Lower lobe of right lung (tissue), 2 donors: ENCODE measurements at regions not wholly inside any gene's neighbourhood (a gene's known extent, or its start where the extent isn't known, plus 50 kb on each side); places are given as distances from the start of the nearest gene placed in this dataset.

Source experiments
- ATAC-seq, 2 donors: fragments of 200-7000 bp; cut with Tn5 transposase; one replicate each; pipeline ENCODE4 v1.9.1; 2020 to 2022; ENCODE audit warnings: mild to moderate bottlenecking in 2 of 2, moderate library complexity in 2 of 2
- DNase-seq: peaks from one replicate; pipeline ENCODE4 v3.0.0-alpha.2; 2020
- H3K27ac ChIP-seq: fragments of 200-600 bp; one replicate; pipeline ENCODE4 v1.8.0; 2022
- H3K27me3 ChIP-seq: fragments of 200-600 bp; one replicate; pipeline ENCODE4 v1.8.0; 2022; ENCODE audit warnings: low read depth
- H3K36me3 ChIP-seq: fragments of 200-600 bp; one replicate; pipeline ENCODE4 v1.8.0; 2022; ENCODE audit warnings: mild to moderate bottlenecking
- H3K4me1 ChIP-seq: fragments of 200-600 bp; one replicate; pipeline ENCODE4 v1.8.0; 2022
- H3K4me3 ChIP-seq: fragments of 200-600 bp; one replicate; pipeline ENCODE4 v1.8.0; 2022; ENCODE audit warnings: mild to moderate bottlenecking
- H3K9me3 ChIP-seq: fragments of 200-600 bp; one replicate; pipeline ENCODE4 v1.8.0; 2022
- CTCF ChIP-seq: fragments of 200-600 bp; IDR thresholded peaks from one replicate; pipeline ENCODE4 v1.8.0; 2022; ENCODE audit warnings: antibody characterized with exemption, mild to moderate bottlenecking
- intact Hi-C: fragments of 100-400 bp; cut with DNase I; formaldehyde crosslinking; loops from one replicate; pipeline ENCODE4 v1.11.0; 2022
- donor health status: DM: no; HTN: yes; CAD: no; lungs with severe emphysema.

GRCh38 chrX:16023790-16024734, 99.3 kb upstream of the GRPR start:
- H3K4me3 ChIP-seq: no peak overlapping the region
- DNase-seq (no peak), ATAC-seq (no peak)
- no peaks in the 10 kb centered on the region for H3K36me3 ChIP-seq
- intact Hi-C loops: no loop called here
- no peaks in the 10 kb centered on the region for H3K27me3 ChIP-seq
- no peak for TF ChIP-seq CTCF
- no peaks in the 10 kb centered on the region for H3K4me1 ChIP-seq
- no peaks in the 10 kb centered on the region for H3K9me3 ChIP-seq
- no peak overlapping the region for H3K27ac ChIP-seq

DNA sequence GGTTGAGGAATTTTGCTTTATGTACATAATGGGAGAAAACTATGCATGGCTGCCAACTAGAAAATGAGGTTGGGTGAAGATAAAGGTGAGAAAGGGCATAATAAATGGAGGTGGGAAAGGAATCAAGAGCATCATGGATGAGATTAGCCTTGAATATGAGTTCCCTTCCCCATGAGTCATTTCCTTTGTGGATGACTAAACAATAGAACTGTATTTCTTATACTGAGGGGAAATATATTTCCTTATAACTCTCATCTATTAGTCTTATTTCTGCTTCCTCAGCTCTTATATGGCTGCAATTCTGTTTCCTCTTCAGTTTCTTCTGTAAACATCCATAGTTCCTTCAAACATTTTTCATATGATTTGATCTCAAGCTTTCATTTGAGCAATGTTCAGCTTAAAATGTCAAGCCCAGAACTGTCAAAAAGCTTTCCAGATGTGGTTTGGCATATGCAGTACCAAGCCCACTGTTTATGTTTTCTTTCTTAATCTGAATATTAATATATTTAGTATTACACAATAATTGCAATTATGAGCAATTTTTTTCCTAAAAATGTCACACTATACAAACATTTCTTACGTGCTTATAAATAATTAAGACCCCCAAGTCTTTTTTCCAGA, 100.7 kb upstream of the GRPR start:
- Histone ChIP-seq H3K27ac (no peak overlapping the region), H3K4me1 (no peaks in the 10 kb centered on the region), H3K27me3 (no peaks in the 10 kb centered on the region), H3K36me3 (no peaks in the 10 kb centered on the region), H3K4me3 (no peak overlapping the region), H3K9me3 (no peaks in the 10 kb centered on the region)
- intact Hi-C loops: no loop called here
- ATAC-seq (no peak), DNase-seq (no peak)
- TF ChIP-seq CTCF: no peak

- DNase-seq: no peak
- intact Hi-C loops: no loop called here
These were observed 105.1 kb upstream of the GRPR start for GRCh38 chrX:16018291-16018690.

DNA sequence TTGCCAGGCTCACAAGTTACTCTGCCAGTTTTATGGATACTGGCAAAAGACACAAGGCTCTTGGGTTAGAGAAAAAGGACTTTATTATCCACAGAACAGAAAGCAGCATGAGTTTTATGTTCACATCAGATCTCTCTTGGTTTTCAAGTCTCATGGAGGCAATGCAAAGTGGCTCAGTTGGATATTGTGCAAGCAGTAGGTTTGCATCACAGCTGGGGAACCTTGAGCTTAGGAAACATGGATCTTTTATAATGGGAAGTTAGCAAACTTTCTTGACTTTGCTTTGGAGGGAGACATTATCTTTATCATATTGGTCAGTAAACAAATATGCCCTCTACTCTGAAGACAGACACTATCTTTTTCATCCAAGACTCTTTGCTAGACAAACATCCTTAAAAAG, 109.2 kb upstream of the GRPR start:
- no peak for TF ChIP-seq CTCF
- DNase-seq (no peak), ATAC-seq (no peak)
- Histone ChIP-seq H3K4me3 (no peak overlapping the region), H3K27me3 (no peaks in the 10 kb centered on the region), H3K27ac (no peak overlapping the region), H3K36me3 (no peaks in the 10 kb centered on the region), H3K9me3 (no peaks in the 10 kb centered on the region), H3K4me1 (no peaks in the 10 kb centered on the region)
- intact Hi-C loops: no loop called here

More at GRCh38 chrX:16018291-16018690, 105.1 kb upstream of the GRPR start:
- H3K4me1 ChIP-seq: no peaks in the 10 kb centered on the region
- H3K27me3 ChIP-seq: no peaks in the 10 kb centered on the region
- H3K36me3 ChIP-seq: no peaks in the 10 kb centered on the region
- H3K9me3 ChIP-seq: no peaks in the 10 kb centered on the region
- no peak for TF ChIP-seq CTCF
- no peak overlapping the region for H3K27ac ChIP-seq
- ATAC-seq: no peak
- H3K4me3 ChIP-seq: no peak overlapping the region

GRCh38 chrX:16012250-16012649, 111.1 kb upstream of the GRPR start:
- ATAC-seq: no peak
- no peak overlapping the region for H3K27ac ChIP-seq
- H3K4me1 ChIP-seq: no peaks in the 10 kb centered on the region
- no peaks in the 10 kb centered on the region for H3K27me3 ChIP-seq
- no peak overlapping the region for H3K4me3 ChIP-seq
- no peak for TF ChIP-seq CTCF
- DNase-seq: no peak
- H3K36me3 ChIP-seq: no peaks in the 10 kb centered on the region
- no peaks in the 10 kb centered on the region for H3K9me3 ChIP-seq
- intact Hi-C loops: no loop called here
